22Rv1 (cell line): ENCODE measurements at regions not wholly inside any gene's neighbourhood (a gene's known extent, or its start where the extent isn't known, plus 50 kb on each side); places are given as distances from the start of the nearest gene placed in this dataset.

Experiments used
- CTCF ChIP-seq: fragments of 450-650 bp; IDR thresholded peaks from 2 replicates; pipeline ENCODE4 v1.5.1; 2017; ENCODE audit warnings: mild to moderate bottlenecking
- ZFX ChIP-seq: fragments of 450-650 bp; IDR thresholded peaks from 2 replicates; pipeline ENCODE4 v1.6.1; 2017; ENCODE audit warnings: antibody characterized with exemption, borderline replicate concordance

- TF ChIP-seq CTCF (no peak), ZFX (no peak)
Measured at GRCh38 chr12:93102744-93103143, 173.6 kb upstream of the EEA1 start.
